Caco-2 (cell line): ENCODE measurements at regions not wholly inside any gene's neighbourhood (a gene's known extent, or its start where the extent isn't known, plus 50 kb on each side); places are given as distances from the start of the nearest gene placed in this dataset.

Experiments
- BruUV-seq: library from RNA; stranded (reverse); fragments of 400-500 nt; replicated peaks from 2 replicates; lab custom pipeline; 2021; lab: Mats Ljungman, UMichigan
- CTCF ChIA-PET: fragments of 300-600 bp; sonication (Branson Sonifier 250); formaldehyde crosslinking; loops from one replicate; lab custom pipeline; 2022; ENCODE audit warnings: antibody characterized with exemption; lab: Charles Lee
- POLR2A ChIA-PET: fragments of 300-600 bp; sonication (Branson Sonifier 250); formaldehyde crosslinking; loops from one replicate; lab custom pipeline; 2022; ENCODE audit warnings: antibody characterized with exemption; lab: Charles Lee
- DNase-seq, 2 experiments: peaks; one replicate each; pipeline versions ENCODE4 v3.0.0 to v3.0.0-alpha.2; 2020 to 2022
- H3K27me3 ChIP-seq: replicated peaks from 2 replicates; pipeline ENCODE4 v1.6.0; 2011; ENCODE audit warnings: low read length; ENCODE audit not compliant: control insufficient read depth, insufficient read depth
- H3K36me3 ChIP-seq: 2 replicates; pipeline ENCODE4 v1.5.1; 2011; ENCODE audit warnings: low read length; ENCODE audit not compliant: control insufficient read depth, insufficient read depth
- H3K4me1 ChIP-seq: fragments of 250-450 bp; sonication (Bioruptor Pico); 2 replicates; pipeline ENCODE4 v1.5.1; 2020; ENCODE audit warnings: mild to moderate bottlenecking
- H3K4me3 ChIP-seq: 2 replicates; pipeline ENCODE4 v1.5.1; 2011; ENCODE audit warnings: low read depth, mild to moderate bottlenecking, control low read depth, low read length
- H3K9me3 ChIP-seq: fragments of 250-450 bp; sonication (Bioruptor Pico); 2 replicates; pipeline ENCODE4 v1.5.1; 2020; ENCODE audit warnings: mild to moderate bottlenecking, moderate library complexity
- H3K27ac Mint-ChIP-seq: one replicate; pipeline ENCODE4 v1.8.0; 2022; ENCODE audit warnings: mixed read lengths; ENCODE audit not compliant: unreplicated experiment
- H3K27me3 Mint-ChIP-seq: one replicate; pipeline ENCODE4 v1.8.0; 2022; ENCODE audit warnings: mixed read lengths; ENCODE audit not compliant: insufficient read depth, unreplicated experiment
- H3K36me3 Mint-ChIP-seq: one replicate; pipeline ENCODE4 v1.8.0; 2022; ENCODE audit warnings: mild to moderate bottlenecking, mixed read lengths; ENCODE audit not compliant: insufficient read depth, unreplicated experiment
- H3K4me1 Mint-ChIP-seq: one replicate; pipeline ENCODE4 v1.8.0; 2022; ENCODE audit warnings: low read depth, mixed read lengths; ENCODE audit not compliant: unreplicated experiment
- H3K4me3 Mint-ChIP-seq: one replicate; pipeline ENCODE4 v1.8.0; 2022; ENCODE audit warnings: mild to moderate bottlenecking, moderate library complexity, mixed read lengths; ENCODE audit not compliant: unreplicated experiment
- H3K9me3 Mint-ChIP-seq: one replicate; pipeline ENCODE4 v1.8.0; 2022; ENCODE audit warnings: mixed read lengths; ENCODE audit not compliant: unreplicated experiment
- CTCF ChIP-seq, 2 experiments: fragments of 200-600 bp in 1 of 2; IDR thresholded peaks; 1 replicate in 1 of 2; 2 replicates in 1 of 2; pipeline versions ENCODE4 v1.5.1 to v1.8.0; 2011 to 2022; ENCODE audit warnings: antibody characterized with exemption in 1 of 2, control low read depth in 1 of 2, inconsistent platforms in 1 of 2, low read depth in 1 of 2, low read length in 1 of 2, mild to moderate bottlenecking in 1 of 2, moderate library complexity in 1 of 2; ENCODE audit not compliant: insufficient read depth in 1 of 2, severe bottlenecking in 1 of 2, unreplicated experiment in 1 of 2
- intact Hi-C: fragments of 100-400 bp; cut with micrococcal nuclease; formaldehyde crosslinking; loops from one replicate; pipeline ENCODE4 v1.10.0; 2022; ENCODE audit not compliant: unreplicated experiment

DNA sequence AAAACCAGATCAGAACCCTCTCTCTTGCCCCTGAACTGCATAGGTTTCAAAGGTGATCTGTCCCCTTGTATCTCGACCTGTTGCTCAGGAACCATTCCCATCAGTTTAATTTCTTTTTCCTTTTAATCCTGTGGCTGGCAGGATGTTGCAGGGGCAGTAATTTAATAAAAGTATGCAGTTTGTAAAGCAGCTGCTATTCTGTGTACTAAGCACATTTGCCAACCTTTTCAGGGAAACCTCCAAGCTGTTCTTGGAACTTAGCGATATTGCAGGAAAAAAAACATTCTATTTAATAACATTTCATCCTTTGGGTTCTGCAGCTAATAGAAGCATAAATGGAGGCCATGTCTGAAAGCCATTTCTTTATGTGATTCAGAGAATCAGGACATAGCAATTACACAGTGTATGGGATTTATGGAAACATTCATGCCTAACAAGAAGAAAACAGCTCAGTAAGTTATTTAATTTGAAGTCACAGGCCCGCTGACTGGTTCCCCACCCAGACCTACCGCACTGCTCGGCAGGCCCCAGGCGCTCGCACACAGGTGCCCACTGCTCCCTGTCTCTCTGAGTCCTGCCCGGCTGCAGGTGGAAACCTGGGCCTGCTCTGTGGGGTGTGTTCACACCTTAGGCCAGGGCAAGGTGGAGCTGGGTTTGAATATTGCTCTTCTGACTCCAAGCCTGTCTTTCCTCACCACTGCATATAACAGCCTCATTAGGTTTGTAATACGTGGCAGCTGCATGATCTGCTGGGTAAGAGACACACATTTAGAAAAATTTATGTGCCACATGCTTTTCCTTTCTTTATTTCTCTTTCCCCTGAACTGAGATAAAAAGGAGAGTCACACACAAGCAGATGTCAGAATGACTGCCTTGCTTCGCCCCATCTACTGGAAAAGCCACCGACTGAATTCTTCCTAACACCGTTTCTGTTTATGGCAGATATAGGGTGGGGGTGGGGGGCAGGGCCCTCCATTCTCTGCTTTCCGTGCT, 119.7 kb downstream of the SLC25A47 start:
- no peak for TF ChIP-seq CTCF (IDR thresholded peaks at IDR 0.05; ENCODE audit: insufficient read depth in 1 of 2, low read depth in 1 of 2, low read length in 1 of 2, severe bottlenecking in 1 of 2, unreplicated experiment in 1 of 2)
- H3K9me3 Mint-ChIP-seq: no peaks in the 10 kb centered on the region
- H3K27me3 Mint-ChIP-seq: no peaks in the 10 kb centered on the region
- POLR2A ChIA-PET: no interaction called here
- no peaks in the 10 kb centered on the region for H3K27me3 ChIP-seq
- H3K36me3 ChIP-seq: no peaks in the 10 kb centered on the region
- no peak for DNase-seq
- H3K4me3 Mint-ChIP-seq: no peak overlapping the region
- no peaks in the 10 kb centered on the region for H3K9me3 ChIP-seq
- H3K27ac Mint-ChIP-seq: no peak overlapping the region
- no peaks in the 10 kb centered on the region for H3K4me1 ChIP-seq
- no peak overlapping the region for H3K4me3 ChIP-seq
- no peaks in the 10 kb centered on the region for H3K4me1 Mint-ChIP-seq
- BruUV-seq: no TSS peak
- CTCF ChIA-PET: no interaction called here
- intact Hi-C loops: no loop called here
- no peaks in the 10 kb centered on the region for H3K36me3 Mint-ChIP-seq

DNA sequence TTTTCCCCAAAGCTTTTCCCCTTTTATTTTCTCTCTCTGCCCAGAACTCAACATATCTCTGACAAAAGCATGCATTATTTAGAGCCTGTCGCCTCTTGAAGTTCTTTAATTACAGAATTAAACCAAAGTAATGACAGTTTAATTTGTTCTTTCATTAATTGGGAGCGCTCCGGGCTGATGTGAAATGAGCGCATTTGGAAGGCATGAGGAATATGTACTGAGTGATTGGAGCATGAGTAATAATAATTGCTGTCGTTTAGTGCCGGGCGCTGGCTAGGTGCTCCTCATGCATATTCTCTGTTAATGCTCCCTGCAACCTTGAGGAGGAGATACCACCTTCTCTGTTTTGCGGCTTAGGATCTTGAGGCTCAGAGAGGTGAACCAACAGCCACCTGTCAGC, 120.5 kb downstream of the SLC25A47 start:
- no peaks in the 10 kb centered on the region for H3K9me3 ChIP-seq
- H3K36me3 ChIP-seq: no peaks in the 10 kb centered on the region
- POLR2A ChIA-PET: no interaction called here
- Mint-ChIP-seq H3K4me1 (no peaks in the 10 kb centered on the region), H3K27me3 (no peaks in the 10 kb centered on the region), H3K27ac (no peak overlapping the region), H3K36me3 (no peaks in the 10 kb centered on the region), H3K4me3 (no peak overlapping the region), H3K9me3 (no peaks in the 10 kb centered on the region)
- TF ChIP-seq CTCF (IDR thresholded peaks at IDR 0.05; ENCODE audit: insufficient read depth in 1 of 2, low read depth in 1 of 2, low read length in 1 of 2, severe bottlenecking in 1 of 2, unreplicated experiment in 1 of 2): no peak
- BruUV-seq: no TSS peak
- CTCF ChIA-PET: no interaction called here
- H3K27me3 ChIP-seq: no peaks in the 10 kb centered on the region
- intact Hi-C loops: no loop called here
- DNase-seq: no peak
- no peaks in the 10 kb centered on the region for H3K4me1 ChIP-seq
- no peak overlapping the region for H3K4me3 ChIP-seq

DNA sequence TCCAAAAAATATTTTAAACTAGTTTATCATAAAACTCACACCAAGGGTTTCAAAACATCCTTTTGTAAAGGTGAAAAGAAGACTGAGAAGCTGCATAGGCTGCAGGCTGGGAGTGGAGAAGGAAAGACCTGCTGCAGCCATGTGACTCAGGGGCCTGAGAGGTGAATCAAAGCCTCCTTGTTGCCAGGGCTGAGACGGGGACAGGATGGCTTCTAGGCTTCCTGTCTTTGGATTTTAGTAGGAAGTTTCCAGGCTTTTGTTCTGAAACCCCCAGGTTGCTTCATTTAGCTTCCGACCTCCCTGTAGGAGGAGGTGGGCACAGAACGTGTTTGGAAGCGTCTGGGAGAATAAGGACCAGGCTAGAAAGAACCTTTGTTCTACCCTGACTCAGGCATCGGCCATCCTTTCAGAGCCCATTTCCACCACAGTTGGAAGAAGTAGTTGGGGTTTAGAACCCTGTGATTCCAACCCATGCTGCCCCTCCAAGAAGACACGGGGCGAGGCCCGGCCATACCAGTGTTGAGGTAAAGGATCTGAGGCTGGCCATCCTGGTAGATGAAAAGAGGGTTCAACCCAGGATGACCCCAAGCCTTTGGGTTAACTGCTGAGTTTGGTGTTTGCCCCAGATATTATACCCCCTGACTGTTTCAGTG, 122.4 kb downstream of the SLC25A47 start:
- CTCF ChIA-PET: interaction anchor here (0.7 kb wide), 1 partner anchor 486 kb away, joined by 3 read pairs; no protein-coding TSS in a partner anchor
- BruUV-seq: no TSS peak
- H3K27me3 Mint-ChIP-seq: no peaks in the 10 kb centered on the region
- intact Hi-C loops: no loop called here
- Histone ChIP-seq H3K36me3 (no peaks in the 10 kb centered on the region), H3K4me1 (no peaks in the 10 kb centered on the region), H3K4me3 (no peak overlapping the region), H3K27me3 (no peaks in the 10 kb centered on the region), H3K9me3 (no peaks in the 10 kb centered on the region)
- no peaks in the 10 kb centered on the region for H3K4me1 Mint-ChIP-seq
- no peak overlapping the region for H3K27ac Mint-ChIP-seq
- TF ChIP-seq CTCF (IDR thresholded peaks at IDR 0.05; ENCODE audit: insufficient read depth in 1 of 2, low read depth in 1 of 2, low read length in 1 of 2, severe bottlenecking in 1 of 2, unreplicated experiment in 1 of 2): no peak
- H3K36me3 Mint-ChIP-seq: no peaks in the 10 kb centered on the region
- POLR2A ChIA-PET: no interaction called here
- no peaks in the 10 kb centered on the region for H3K9me3 Mint-ChIP-seq
- H3K4me3 Mint-ChIP-seq: no peak overlapping the region
- no peak for DNase-seq
